Tibial artery (tissue), 4 donors: ENCODE measurements at regions not wholly inside any gene's neighbourhood (a gene's known extent, or its start where the extent isn't known, plus 50 kb on each side); places are given as distances from the start of the nearest gene placed in this dataset.

Source experiments
- DNase-seq, 2 donors: peaks; one replicate each; pipeline ENCODE4 v3.0.0-alpha.2; 2019
- H3K27ac ChIP-seq, 2 donors: fragments of 200-600 bp; sonication (generic) in 1 of 2; 1 replicate in 1 of 2; 2 replicates in 1 of 2; pipeline ENCODE4 v1.5.1; 2018 to 2019; ENCODE audit warnings: mild to moderate bottlenecking in 1 of 2
- H3K27me3 ChIP-seq, 2 donors: fragments of 200-600 bp; sonication (generic) in 1 of 2; one replicate each; pipeline versions ENCODE4 v1.5.1 to v1.6.0; 2016 to 2019
- H3K36me3 ChIP-seq, 3 donors: fragments of 200-600 bp; sonication (generic) in 2 of 3; one replicate each; pipeline ENCODE4 v1.5.1; 2016 to 2019; ENCODE audit warnings: mild to moderate bottlenecking in 2 of 3
- H3K4me1 ChIP-seq, 4 donors: fragments of 200-600 bp; sonication (generic) in 2 of 4; 1 replicate in 3 of 4; 2 replicates in 1 of 4; pipeline ENCODE4 v1.5.1; 2016 to 2019
- H3K4me3 ChIP-seq, 2 donors: fragments of 200-600 bp; sonication (generic) in 1 of 2; 1 replicate in 1 of 2; 2 replicates in 1 of 2; pipeline ENCODE4 v1.5.1; 2018 to 2019; ENCODE audit warnings: mild to moderate bottlenecking in 2 of 2
- H3K9me3 ChIP-seq, 3 donors: fragments of 200-600 bp; sonication (generic) in 1 of 3; one replicate each; pipeline ENCODE4 v1.5.1; 2016 to 2019
- CTCF ChIP-seq, 2 experiments: fragments of 200-600 bp in 1 of 2; fragments of 450-650 bp in 1 of 2; IDR thresholded peaks; one replicate each; pipeline ENCODE4 v1.5.1; 2017 to 2019; ENCODE audit warnings: antibody characterized with exemption in 2 of 2, mild to moderate bottlenecking in 1 of 2, moderate library complexity in 1 of 2
- intact Hi-C: fragments of 100-400 bp; cut with DNase I; formaldehyde crosslinking; loops from one replicate; pipeline ENCODE4 v1.15.0; 2023; ENCODE audit warnings: low total_unique reads

- H3K4me1 ChIP-seq = no peaks in the 10 kb centered on the region
- H3K27ac ChIP-seq = no peak overlapping the region
- intact Hi-C loops = no loop called here
- no peak overlapping the region for H3K4me3 ChIP-seq
- no peak for TF ChIP-seq CTCF (IDR thresholded peaks at IDR 0.05)
- H3K36me3 ChIP-seq = no peaks in the 10 kb centered on the region
- H3K9me3 ChIP-seq = no peaks in the 10 kb centered on the region
- peaks cover 0 to 1% of the 10 kb centered on the region in 2 donors for H3K27me3 ChIP-seq
- no peak for DNase-seq
These were observed 92.4 kb upstream of the ANKRD34C start for GRCh38 chr15:79190093-79190492.

GRCh38 chr15:79186616-79187015, 95.9 kb upstream of the ANKRD34C start:
- H3K9me3 ChIP-seq = no peaks in the 10 kb centered on the region
- peaks cover 0 to 10% of the 10 kb centered on the region in 2 donors for H3K27me3 ChIP-seq
- intact Hi-C loops = loop anchor here (10.0 kb wide), 2 partner anchors 162 to 282 kb away; no protein-coding TSS in a partner anchor
- no peak for TF ChIP-seq CTCF (IDR thresholded peaks at IDR 0.05)
- no peak overlapping the region for H3K27ac ChIP-seq
- DNase-seq = no peak
- H3K36me3 ChIP-seq = no peaks in the 10 kb centered on the region
- H3K4me3 ChIP-seq = no peak overlapping the region
- no peaks in the 10 kb centered on the region for H3K4me1 ChIP-seq

- Histone ChIP-seq H3K36me3 (no peaks in the 10 kb centered on the region), H3K4me1 (no peaks in the 10 kb centered on the region), H3K27me3 (peaks cover 0 to 10% of the 10 kb centered on the region in 2 donors), H3K9me3 (no peaks in the 10 kb centered on the region), H3K4me3 (no peak overlapping the region), H3K27ac (no peak overlapping the region)
- intact Hi-C loops = loop anchor here (10.0 kb wide), 2 partner anchors 160 to 280 kb away; no protein-coding TSS in a partner anchor
- no peak for DNase-seq
- TF ChIP-seq CTCF (IDR thresholded peaks at IDR 0.05) = no peak
These were observed 94.6 kb upstream of the RASGRF1 start for GRCh38 chr15:79185199-79185598.

GRCh38 chr15:79184465-79184892, 93.9 kb upstream of the RASGRF1 start:
- Histone ChIP-seq H3K27me3 (peaks cover 0 to 10% of the 10 kb centered on the region in 2 donors), H3K27ac (no peak overlapping the region), H3K4me3 (no peak overlapping the region), H3K4me1 (no peaks in the 10 kb centered on the region), H3K36me3 (no peaks in the 10 kb centered on the region), H3K9me3 (no peaks in the 10 kb centered on the region)
- peak; percentile 83 to 97 for TF ChIP-seq CTCF (IDR thresholded peaks at IDR 0.05)
- DNase-seq = peak; percentile 75 to 81
- intact Hi-C loops = loop anchor here (5.0 to 10.0 kb wide), 3 partner anchors 160 to 567 kb away; no protein-coding TSS in a partner anchor

- intact Hi-C loops = loop anchor here (5.0 to 10.0 kb wide), 3 partner anchors 156 to 563 kb away; no protein-coding TSS in a partner anchor
- Histone ChIP-seq H3K4me3 (no peak overlapping the region), H3K27me3 (peaks cover 0 to 10% of the 10 kb centered on the region in 2 donors), H3K36me3 (no peaks in the 10 kb centered on the region), H3K9me3 (no peaks in the 10 kb centered on the region), H3K4me1 (no peaks in the 10 kb centered on the region), H3K27ac (no peak overlapping the region)
- TF ChIP-seq CTCF (IDR thresholded peaks at IDR 0.05) = no peak
- no peak for DNase-seq
These were observed 89.7 kb upstream of the RASGRF1 start for GRCh38 chr15:79180318-79180717.

GRCh38 chr15:79179597-79179996, 89.0 kb upstream of the RASGRF1 start:
- Histone ChIP-seq H3K27me3 (peaks cover 0 to 15% of the 10 kb centered on the region in 2 donors), H3K36me3 (no peaks in the 10 kb centered on the region), H3K4me1 (no peaks in the 10 kb centered on the region), H3K4me3 (no peak overlapping the region), H3K27ac (no peak overlapping the region), H3K9me3 (no peaks in the 10 kb centered on the region)
- no peak for DNase-seq
- intact Hi-C loops = no loop called here
- TF ChIP-seq CTCF (IDR thresholded peaks at IDR 0.05) = no peak
